ENCODE measurements at regions not wholly inside any gene's neighbourhood (a gene's known extent, or its start where the extent isn't known, plus 50 kb on each side); places are given as distances from the start of the nearest gene placed in this dataset.

DNA sequence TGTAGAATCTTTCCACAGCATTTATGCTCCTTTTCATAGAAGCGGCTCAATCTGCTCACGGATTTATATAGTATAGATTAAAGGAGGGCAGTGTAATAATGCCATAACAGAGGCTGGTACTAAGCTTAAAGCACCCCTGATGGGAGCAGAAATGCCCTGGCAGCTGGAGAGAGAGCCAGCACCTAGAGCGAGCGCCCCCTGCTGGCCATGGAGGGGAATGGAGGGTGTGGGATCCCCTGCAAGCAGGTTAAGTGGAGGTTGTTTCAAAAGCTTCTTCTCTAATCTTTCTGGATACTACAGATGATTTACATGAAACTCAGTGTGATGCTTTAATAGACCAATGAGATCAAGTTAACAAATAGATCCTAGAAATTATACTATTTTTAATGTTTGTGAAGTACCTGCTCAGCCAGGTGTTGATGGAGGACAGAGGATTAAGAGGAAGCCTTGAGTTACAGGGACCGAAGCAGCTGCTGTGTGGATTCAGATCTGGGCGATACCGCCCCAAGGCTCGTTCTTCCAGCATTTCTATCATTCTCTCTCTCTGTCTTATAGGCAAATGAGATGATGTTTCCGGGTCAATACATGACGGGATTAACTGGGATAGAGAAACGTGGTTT lies 1519.3 kb upstream of the TMEM132C start:
- TF ChIP-seq, protein P1, sequence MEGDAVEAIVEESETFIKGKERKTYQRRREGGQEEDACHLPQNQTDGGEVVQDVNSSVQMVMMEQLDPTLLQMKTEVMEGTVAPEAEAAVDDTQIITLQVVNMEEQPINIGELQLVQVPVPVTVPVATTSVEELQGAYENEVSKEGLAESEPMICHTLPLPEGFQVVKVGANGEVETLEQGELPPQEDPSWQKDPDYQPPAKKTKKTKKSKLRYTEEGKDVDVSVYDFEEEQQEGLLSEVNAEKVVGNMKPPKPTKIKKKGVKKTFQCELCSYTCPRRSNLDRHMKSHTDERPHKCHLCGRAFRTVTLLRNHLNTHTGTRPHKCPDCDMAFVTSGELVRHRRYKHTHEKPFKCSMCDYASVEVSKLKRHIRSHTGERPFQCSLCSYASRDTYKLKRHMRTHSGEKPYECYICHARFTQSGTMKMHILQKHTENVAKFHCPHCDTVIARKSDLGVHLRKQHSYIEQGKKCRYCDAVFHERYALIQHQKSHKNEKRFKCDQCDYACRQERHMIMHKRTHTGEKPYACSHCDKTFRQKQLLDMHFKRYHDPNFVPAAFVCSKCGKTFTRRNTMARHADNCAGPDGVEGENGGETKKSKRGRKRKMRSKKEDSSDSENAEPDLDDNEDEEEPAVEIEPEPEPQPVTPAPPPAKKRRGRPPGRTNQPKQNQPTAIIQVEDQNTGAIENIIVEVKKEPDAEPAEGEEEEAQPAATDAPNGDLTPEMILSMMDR (conservative IDR thresholded peaks at IDR 0.05; ENCODE audit: low read depth, low read length): peak; percentile 81
- no peak for DNase-seq (ENCODE audit: low read depth)
- H3K4me3 ChIP-seq (ENCODE audit: low read depth, low read length): no peak overlapping the region

DNA sequence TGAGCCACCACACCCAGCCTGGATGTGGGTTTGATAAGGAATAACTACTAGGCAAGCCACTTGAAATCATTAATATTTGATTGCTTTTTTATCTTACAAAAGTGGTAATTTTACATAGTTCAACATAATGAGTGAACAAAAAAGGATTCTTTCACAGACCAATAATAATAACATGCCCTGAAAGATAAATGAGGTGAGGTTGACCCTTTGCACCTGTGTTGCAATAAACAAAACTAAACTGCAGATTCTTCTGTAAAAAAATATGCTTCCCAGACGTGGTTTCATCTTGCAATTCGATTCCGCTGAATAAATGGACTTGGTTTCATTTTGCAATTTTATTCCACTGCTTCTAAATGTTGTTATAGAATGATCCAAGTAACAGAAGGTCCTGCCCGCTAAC lies 1514.9 kb upstream of the TMEM132C start:
- TF ChIP-seq, protein P1 (conservative IDR thresholded peaks at IDR 0.05; ENCODE audit: low read depth, low read length): no peak
- DNase-seq (ENCODE audit: low read depth): no peak
- no peak overlapping the region for H3K4me3 ChIP-seq (ENCODE audit: low read depth, low read length)

GRCh38 chr12:126757326-126757725 lies 1509.6 kb upstream of the TMEM132C start:
- no peak for DNase-seq (ENCODE audit: low read depth)
- no peak overlapping the region for H3K4me3 ChIP-seq (ENCODE audit: low read depth, low read length)
- TF ChIP-seq, protein P1 (conservative IDR thresholded peaks at IDR 0.05; ENCODE audit: low read depth, low read length): no peak

DNA sequence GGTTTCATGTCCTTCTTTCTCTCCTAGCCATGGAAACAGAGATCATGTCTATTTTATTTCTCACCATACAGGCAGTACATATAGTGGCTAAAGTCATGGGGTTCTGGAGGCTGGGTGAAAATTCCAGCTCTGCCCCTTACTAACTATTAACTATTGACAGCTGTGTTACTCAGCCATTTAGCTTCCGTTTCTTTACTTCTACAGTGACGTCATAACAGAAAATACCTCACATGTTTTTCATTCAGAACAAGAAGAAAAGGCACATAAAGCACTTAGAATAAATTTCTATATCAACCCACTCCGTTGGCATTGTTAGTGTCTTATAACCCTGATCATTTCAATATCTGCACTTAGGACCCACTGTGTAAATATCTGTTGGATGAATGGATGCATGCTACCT lies 1506.9 kb upstream of the TMEM132C start:
- H3K4me3 ChIP-seq (ENCODE audit: low read depth, low read length): no peak overlapping the region
- no peak for DNase-seq (ENCODE audit: low read depth)
- TF ChIP-seq, protein P1 (conservative IDR thresholded peaks at IDR 0.05; ENCODE audit: low read depth, low read length): no peak

DNA sequence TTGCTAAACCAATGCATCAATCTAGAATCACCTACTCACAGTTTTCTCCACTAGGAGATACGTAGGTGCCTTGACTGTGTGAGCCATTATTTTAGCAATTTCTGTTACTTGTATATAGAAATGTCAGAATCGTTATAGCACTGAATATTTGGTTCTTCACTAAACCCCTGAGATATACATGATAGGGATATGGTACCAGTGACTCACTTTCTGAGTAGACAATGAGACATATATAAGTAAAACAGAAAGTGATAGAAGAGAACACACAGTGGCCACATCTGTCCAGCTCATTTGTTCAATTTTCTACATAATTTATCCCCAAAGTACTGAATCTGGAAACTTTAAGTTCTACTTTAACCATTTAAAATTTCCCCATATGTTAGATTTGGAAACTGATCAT lies 1505.5 kb upstream of the TMEM132C start:
- H3K4me3 ChIP-seq (ENCODE audit: low read depth, low read length): no peak overlapping the region
- TF ChIP-seq, protein P1 (conservative IDR thresholded peaks at IDR 0.05; ENCODE audit: low read depth, low read length): no peak
- no peak for DNase-seq (ENCODE audit: low read depth)

- TF ChIP-seq, protein P1 (conservative IDR thresholded peaks at IDR 0.05; ENCODE audit: low read depth, low read length): no peak
- DNase-seq (ENCODE audit: low read depth): no peak
- H3K4me3 ChIP-seq (ENCODE audit: low read depth, low read length): no peak overlapping the region
Measured at GRCh38 chr12:126762150-126762549, 1504.8 kb upstream of the TMEM132C start.

DNA sequence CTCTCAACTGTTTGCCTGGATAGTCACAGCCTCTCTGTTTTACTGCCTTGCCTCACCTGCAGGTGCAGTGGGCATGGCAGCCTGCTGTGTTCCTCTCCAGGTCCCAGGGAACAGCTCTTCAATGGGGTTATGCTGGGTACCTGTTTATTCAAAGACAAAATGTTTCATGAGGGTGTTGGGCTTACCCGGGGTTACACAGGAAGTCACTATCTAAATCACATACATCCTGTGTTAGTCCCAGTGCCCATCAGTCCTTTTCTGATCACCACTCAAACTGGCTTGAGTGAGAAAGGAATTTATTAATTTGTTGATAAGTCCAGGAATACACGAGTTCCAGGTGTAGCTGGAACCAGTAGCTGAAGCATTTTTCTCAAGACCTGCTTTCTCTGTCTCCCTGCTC lies 1503.6 kb upstream of the TMEM132C start:
- no peak overlapping the region for H3K4me3 ChIP-seq (ENCODE audit: low read depth, low read length)
- TF ChIP-seq, protein P1 (conservative IDR thresholded peaks at IDR 0.05; ENCODE audit: low read depth, low read length): no peak
- DNase-seq (ENCODE audit: low read depth): no peak
